ENCODE measurements at regions not wholly inside any gene's neighbourhood (a gene's known extent, or its start where the extent isn't known, plus 50 kb on each side); places are given as distances from the start of the nearest gene placed in this dataset.

DNA sequence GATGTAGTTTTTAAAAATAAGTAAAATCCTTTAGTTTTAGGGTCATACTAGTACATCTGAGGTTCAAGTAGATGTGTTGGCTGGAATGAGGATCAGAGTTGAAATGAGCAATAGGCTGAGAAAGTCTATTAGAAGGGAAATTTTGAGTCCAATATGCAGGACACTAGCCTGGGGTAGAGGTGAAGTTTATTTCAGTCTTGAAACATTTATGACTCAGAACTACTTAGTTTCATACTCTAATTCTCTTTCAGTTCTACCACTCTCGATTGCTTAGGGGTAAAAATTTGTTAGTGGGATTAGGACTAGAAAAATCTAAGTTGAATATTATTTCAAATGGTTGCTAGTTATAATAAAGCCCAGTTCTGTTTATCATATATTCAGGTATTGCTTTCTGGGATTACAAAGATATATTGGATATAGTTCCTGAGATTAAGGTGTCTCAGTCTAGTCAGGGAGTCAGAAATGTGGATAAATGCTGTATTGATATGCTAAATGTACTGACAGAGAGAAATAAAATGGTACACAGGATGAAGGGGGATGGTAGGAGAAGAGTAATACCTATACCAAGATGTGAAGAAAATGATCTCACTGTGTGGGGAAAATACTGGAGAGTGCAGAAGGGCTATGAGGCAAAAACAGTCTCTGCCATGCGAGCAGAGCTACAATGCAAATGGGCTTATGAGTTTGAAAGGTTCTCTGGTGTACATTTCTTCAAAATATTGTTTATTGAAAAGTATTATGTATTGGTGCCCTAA, 395.8 kb upstream of the FBXO33 start:
- Histone ChIP-seq H3K9me3 (no peaks in the 10 kb centered on the region), H3K4me1 (no peaks in the 10 kb centered on the region), H3K27ac (no peak overlapping the region), H3K27me3 (no peaks in the 10 kb centered on the region), H3K36me3 (replicated peaks in 1 of 2; ENCODE audit: insufficient read depth in 1 of 2, low read depth in 2 of 2) (no peaks in the 10 kb centered on the region), H3K4me3 (no peak overlapping the region)
- ATAC-seq (no peak), DNase-seq (no peak)
- TF ChIP-seq, protein P1, sequence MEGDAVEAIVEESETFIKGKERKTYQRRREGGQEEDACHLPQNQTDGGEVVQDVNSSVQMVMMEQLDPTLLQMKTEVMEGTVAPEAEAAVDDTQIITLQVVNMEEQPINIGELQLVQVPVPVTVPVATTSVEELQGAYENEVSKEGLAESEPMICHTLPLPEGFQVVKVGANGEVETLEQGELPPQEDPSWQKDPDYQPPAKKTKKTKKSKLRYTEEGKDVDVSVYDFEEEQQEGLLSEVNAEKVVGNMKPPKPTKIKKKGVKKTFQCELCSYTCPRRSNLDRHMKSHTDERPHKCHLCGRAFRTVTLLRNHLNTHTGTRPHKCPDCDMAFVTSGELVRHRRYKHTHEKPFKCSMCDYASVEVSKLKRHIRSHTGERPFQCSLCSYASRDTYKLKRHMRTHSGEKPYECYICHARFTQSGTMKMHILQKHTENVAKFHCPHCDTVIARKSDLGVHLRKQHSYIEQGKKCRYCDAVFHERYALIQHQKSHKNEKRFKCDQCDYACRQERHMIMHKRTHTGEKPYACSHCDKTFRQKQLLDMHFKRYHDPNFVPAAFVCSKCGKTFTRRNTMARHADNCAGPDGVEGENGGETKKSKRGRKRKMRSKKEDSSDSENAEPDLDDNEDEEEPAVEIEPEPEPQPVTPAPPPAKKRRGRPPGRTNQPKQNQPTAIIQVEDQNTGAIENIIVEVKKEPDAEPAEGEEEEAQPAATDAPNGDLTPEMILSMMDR (IDR thresholded peaks at IDR 0.05) = no peak
- no peak for TF ChIP-seq POLR2A (IDR thresholded peaks at IDR 0.05)
- WGBS, 2 donors = 55 to 58% methylated on average over 2 of the region's 2 CpGs
- intact Hi-C loops (cut with DNase I) = no loop called here

DNA sequence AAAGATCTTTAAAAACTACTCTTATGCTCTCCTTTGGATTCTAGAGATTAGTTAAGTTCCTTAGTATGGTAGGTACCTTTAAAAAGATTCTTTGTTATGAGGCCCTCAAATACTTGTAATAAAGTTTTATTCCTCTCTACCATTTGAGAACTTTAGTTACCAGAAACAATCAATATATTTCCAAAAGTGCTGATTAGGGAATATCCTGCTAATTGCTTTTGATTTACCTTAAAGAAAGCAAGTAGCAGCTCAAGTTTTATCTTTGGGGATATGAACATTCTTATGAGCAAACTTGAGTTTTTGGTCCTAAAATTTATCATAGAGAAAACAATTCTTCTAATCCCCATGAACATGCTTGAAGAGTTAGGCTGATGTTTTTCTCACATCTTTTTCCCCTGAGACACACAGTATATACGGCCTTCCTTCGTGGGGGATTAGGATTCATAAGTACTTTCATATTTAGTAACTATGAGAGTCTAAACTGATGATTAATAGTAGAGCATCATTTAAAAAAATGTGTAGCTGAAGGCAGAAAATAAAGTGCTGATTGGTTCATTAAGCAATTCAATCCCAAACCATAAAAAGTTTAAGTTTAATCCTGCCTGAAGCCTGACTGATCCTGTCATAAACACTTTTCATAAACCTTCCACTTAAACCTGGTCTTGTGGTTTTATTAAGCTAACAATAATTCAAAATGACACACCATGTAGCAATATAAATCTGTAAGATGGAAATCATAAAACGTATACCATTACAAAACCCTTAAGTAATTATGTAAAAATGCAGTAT, 380.5 kb upstream of the FBXO33 start:
- DNase-seq (no peak), ATAC-seq (no peak)
- TF ChIP-seq POLR2A (IDR thresholded peaks at IDR 0.05) = no peak
- TF ChIP-seq, protein P1 (IDR thresholded peaks at IDR 0.05) = no peak
- H3K36me3 ChIP-seq (replicated peaks in 1 of 2; ENCODE audit: insufficient read depth in 1 of 2, low read depth in 2 of 2) = no peaks in the 10 kb centered on the region
- H3K27ac ChIP-seq = no peak overlapping the region
- no peaks in the 10 kb centered on the region for H3K4me1 ChIP-seq
- no peak overlapping the region for H3K4me3 ChIP-seq
- no peaks in the 10 kb centered on the region for H3K27me3 ChIP-seq
- intact Hi-C loops (cut with DNase I) = no loop called here
- 56 to 64% methylated on average over 3 of the region's 3 CpGs for WGBS, 2 donors
- H3K9me3 ChIP-seq = peaks cover 0 to 4% (median 0%) of the 10 kb centered on the region in 3 donors

DNA sequence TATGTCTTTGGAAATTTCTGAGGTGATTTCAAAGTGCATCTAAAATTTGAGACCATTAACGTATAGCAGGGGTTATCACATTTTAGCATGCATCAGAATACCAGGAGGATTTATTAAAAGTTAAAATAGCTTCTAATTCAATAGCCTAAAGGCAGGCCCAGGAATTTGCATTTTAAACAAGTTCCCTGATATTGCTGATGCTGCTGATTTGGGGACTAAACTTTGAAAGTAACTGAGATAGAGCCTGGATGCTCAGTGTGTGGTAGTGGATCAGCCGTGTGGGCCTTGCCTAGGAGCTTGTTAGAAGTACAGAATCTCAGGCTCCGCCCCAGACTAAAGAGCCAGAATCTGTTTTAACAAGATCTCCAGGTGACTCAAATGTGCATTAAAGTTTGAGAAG, 375.0 kb upstream of the FBXO33 start:
- WGBS, 2 donors = 78 to 87% methylated on average over 3 of the region's 3 CpGs
- intact Hi-C loops (cut with DNase I) = no loop called here

DNA sequence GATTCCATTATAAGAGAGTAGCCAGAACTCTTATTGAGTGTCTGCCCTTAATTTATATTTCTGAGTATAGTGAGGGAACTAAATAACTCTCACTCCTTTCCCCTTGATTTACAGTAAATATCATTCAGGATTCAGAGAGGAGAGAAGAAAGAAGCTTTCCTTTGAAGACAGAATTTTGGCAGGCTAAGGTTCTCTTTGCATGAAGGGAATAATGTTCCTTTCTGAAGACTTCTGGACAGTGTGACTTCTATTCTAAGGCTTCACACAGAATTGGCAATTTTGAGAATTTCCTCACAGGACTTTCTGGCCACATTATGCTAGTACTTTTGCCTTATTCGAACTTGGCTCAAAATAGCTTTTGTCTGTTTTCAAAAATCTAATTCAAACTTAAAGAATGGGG, 352.2 kb upstream of the FBXO33 start:
- Histone ChIP-seq H3K36me3 (replicated peaks in 1 of 2; ENCODE audit: insufficient read depth in 1 of 2, low read depth in 2 of 2) (no peaks in the 10 kb centered on the region), H3K27ac (no peak overlapping the region), H3K4me1 (no peaks in the 10 kb centered on the region), H3K9me3 (no peaks in the 10 kb centered on the region), H3K27me3 (no peaks in the 10 kb centered on the region), H3K4me3 (no peak overlapping the region)
- TF ChIP-seq, protein P1 (IDR thresholded peaks at IDR 0.05) = no peak
- TF ChIP-seq POLR2A (IDR thresholded peaks at IDR 0.05) = no peak
- DNase-seq (no peak), ATAC-seq (no peak)
- intact Hi-C loops (cut with DNase I) = no loop called here
- WGBS, 2 donors = 67 to 71% methylated on average over 1 of the region's 1 CpG

More for the DNA sequence above, 375.0 kb upstream of the FBXO33 start:
- peaks cover 0 to 4% (median 0%) of the 10 kb centered on the region in 3 donors for H3K9me3 ChIP-seq
- H3K27me3 ChIP-seq = no peaks in the 10 kb centered on the region
- H3K4me3 ChIP-seq = no peak overlapping the region
- TF ChIP-seq, protein P1 (IDR thresholded peaks at IDR 0.05) = no peak
- no peak for TF ChIP-seq POLR2A (IDR thresholded peaks at IDR 0.05)
- DNase-seq (no peak), ATAC-seq (no peak)
- no peaks in the 10 kb centered on the region for H3K36me3 ChIP-seq (replicated peaks in 1 of 2; ENCODE audit: insufficient read depth in 1 of 2, low read depth in 2 of 2)
- H3K27ac ChIP-seq = no peak overlapping the region
- no peaks in the 10 kb centered on the region for H3K4me1 ChIP-seq
